GM19395 (cell line): ENCODE measurements at regions not wholly inside any gene's neighbourhood (a gene's known extent, or its start where the extent isn't known, plus 50 kb on each side); places are given as distances from the start of the nearest gene placed in this dataset.

Experiments
- ATAC-seq: cut with Tn5 transposase; IDR thresholded peaks from one replicate; pipeline ENCODE4 v1.9.1; 2021; ENCODE audit warnings: mild to moderate bottlenecking, moderate library complexity; ENCODE audit not compliant: unreplicated experiment

GRCh38 chr7:41054960-41055661 is 647.8 kb downstream of the INHBA start:
- no peak for ATAC-seq

GRCh38 chr7:41053820-41054219 is 649.1 kb downstream of the INHBA start:
- no peak for ATAC-seq

- ATAC-seq = no peak
Observed at GRCh38 chr7:41052736-41053135, 650.2 kb downstream of the INHBA start.

- ATAC-seq = no peak
Observed at GRCh38 chr7:41052201-41052600, 650.7 kb downstream of the INHBA start.

- ATAC-seq = no peak
Observed at GRCh38 chr7:41051535-41051934, 651.4 kb downstream of the INHBA start.

- ATAC-seq = no peak
Observed at GRCh38 chr7:41051062-41051461, 651.8 kb downstream of the INHBA start.

- ATAC-seq = no peak
Observed at GRCh38 chr7:41048771-41049170, 654.1 kb downstream of the INHBA start.

GRCh38 chr7:41047789-41048191 is 655.1 kb downstream of the INHBA start:
- ATAC-seq = no peak

- no peak for ATAC-seq
Observed at GRCh38 chr7:41047211-41047610, 655.7 kb downstream of the INHBA start.

- no peak for ATAC-seq
Observed at GRCh38 chr7:41046776-41047175, 656.1 kb downstream of the INHBA start.

- no peak for ATAC-seq
Observed at GRCh38 chr7:41046221-41046761, 656.6 kb downstream of the INHBA start.

- ATAC-seq = no peak
Observed at GRCh38 chr7:41045556-41046123, 657.2 kb downstream of the INHBA start.

- no peak for ATAC-seq
Observed at GRCh38 chr7:41039981-41040380, 662.9 kb downstream of the INHBA start.

- ATAC-seq = no peak
Observed at GRCh38 chr7:41039386-41039953, 663.4 kb downstream of the INHBA start.

- ATAC-seq = no peak
Observed at GRCh38 chr7:41038211-41038610, 664.7 kb downstream of the INHBA start.

GRCh38 chr7:41037691-41038090 is 665.2 kb downstream of the INHBA start:
- no peak for ATAC-seq

- ATAC-seq = no peak
Observed at GRCh38 chr7:41035794-41036193, 667.1 kb downstream of the INHBA start.

- ATAC-seq = no peak
Observed at GRCh38 chr7:41033500-41033899, 669.4 kb downstream of the INHBA start.

GRCh38 chr7:41030673-41031072 is 672.2 kb downstream of the INHBA start:
- no peak for ATAC-seq

GRCh38 chr7:41029072-41029499 is 673.8 kb downstream of the INHBA start:
- no peak for ATAC-seq

GRCh38 chr7:41028580-41028979 is 674.3 kb downstream of the INHBA start:
- ATAC-seq = no peak

GRCh38 chr7:41027428-41028115 is 675.3 kb downstream of the INHBA start:
- no peak for ATAC-seq
